Stimulated activated CD4-positive, alpha-beta T cell treated with anti-CD3 and anti-CD28 coated beads, Interleukin-4, amount 100 ng/mL, for 1 hour (primary cell): ENCODE measurements at regions not wholly inside any gene's neighbourhood (a gene's known extent, or its start where the extent isn't known, plus 50 kb on each side); places are given as distances from the start of the nearest gene placed in this dataset.
"Not testable (repeated sequence)": the region's sequence is repeated elsewhere in the genome, so short reads cannot be mapped to it uniquely, and the experiment has no call there.

ENCODE experiments used
- DNase-seq: peaks from one replicate; pipeline ENCODE4 v3.0.0-alpha.2; 2020

DNA sequence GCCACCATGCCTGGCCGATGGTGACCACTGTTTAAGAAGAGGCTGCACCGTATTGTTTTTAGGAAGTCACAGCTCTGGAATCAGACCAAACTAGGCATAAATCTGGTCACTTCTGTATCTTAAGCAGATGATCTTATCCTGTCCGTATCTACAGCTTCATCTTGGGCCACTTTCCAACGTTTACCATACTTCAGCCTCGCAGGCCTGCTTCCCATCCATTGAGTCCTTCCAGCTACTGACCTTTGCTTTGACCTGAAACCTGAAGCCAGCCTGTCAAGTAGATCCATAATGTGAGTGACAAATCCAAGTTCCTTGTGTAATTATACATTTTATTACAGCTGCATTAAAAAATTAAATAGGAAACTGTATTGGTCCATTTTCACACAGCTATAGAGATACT is 1033.0 kb downstream of the CDH11 start:
- no peak for DNase-seq

DNA sequence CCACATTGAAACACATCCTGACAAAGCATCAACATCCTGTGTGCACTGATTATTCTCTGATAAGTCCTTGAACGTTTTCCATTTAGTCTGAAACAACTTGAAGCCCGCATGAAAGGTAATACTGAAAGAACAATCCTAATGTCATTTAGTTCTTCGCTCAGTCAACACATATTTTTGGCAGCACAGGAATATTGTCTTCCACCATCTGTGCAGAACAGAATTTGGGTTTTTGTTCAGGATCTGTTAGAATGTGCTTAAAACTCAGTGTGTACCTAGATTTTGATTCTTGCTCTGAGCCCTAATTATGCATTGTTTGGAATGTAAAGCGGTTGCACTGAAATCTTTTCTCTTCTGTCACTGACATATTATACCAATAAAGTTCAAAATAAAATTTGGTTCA is 1036.6 kb downstream of the CDH11 start:
- no peak for DNase-seq

DNA sequence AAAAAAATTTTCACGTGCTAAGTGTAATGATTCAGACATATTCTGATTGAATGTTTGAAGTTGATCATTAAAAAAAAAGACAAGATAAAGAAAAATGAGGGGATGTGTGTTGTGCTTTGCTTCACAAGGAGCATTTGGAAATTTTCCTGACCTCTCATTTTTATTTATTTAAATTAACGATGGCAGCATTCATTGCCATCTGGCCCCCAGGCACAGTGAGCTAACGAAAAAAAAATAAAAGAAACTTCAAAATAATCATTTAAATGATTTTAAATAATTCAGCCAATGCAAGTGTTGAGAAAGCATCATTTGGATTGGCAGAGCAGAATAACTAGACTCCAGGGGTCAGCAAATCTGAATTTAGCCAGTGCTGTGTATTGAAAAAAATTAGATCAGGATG is 1037.2 kb downstream of the CDH11 start:
- no peak for DNase-seq

DNA sequence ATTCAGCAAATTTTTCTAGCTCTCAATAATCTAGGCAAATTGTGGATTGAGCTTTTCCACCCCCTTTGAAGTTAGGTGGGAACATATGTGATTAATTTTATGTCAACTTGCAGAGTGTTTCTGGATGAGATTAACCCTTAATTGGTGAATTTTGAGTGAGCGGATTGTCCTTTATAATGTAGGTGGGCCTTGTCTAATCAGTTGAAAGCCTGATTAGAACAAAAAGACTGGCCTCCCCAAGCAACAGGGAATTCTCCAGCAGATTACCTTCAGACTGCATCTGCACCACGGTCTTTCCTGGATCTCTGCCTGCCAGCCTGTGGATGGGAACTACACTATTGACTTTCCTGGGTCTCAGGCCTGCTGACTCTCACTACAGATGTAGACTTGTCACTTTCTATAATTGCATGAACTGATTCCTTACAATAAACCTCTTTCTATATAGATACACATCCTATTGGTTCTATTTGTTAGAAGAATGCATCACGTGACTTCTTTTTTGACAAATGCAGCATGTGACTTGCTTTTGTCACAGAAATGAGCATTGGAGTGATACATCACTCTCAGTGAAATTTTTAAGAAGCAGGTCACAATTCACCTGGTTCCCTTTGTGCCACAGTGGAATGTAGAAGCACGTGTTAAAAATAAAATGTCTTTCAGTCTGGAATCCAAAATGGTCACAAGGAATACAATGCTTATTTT is 1038.3 kb downstream of the CDH11 start:
- DNase-seq, result no peak

DNA sequence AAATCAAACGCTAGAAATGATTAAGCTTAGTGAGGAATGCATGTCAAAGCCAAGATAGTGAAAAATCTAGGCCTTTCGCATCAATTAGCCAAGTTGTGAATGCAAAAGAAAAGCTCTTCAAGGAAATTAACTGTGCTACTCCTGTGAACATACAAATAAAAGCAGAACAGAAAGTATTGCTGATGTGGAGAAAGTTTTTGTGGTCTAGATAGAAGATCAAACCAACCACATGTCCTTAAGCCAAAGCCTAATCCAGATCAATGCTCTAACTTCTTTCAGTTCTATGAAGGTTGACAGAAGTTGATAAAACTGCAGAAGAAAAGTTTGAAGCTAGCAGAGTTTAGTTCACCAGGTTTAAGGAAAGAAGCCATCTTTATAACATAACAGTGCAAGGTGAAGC is 1044.6 kb downstream of the CDH11 start:
- DNase-seq, result no peak

DNA sequence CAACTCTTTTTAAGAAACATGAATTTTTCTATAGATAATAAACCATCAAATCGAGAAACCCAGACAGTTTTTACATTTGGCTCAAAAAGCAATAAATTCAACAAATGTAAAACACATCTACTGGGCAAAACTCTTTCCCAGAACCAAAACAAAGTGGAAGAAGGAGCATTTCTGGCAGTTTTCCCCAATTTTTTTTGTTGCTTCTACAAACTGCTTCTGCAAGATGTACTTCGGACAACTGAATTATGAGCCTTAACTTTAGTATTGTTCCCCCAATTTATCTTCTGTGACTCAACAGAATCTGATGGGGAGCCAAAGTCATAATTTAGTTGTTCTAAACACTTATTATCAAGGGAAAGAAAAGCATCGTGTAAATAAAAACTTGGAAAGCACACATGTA is 1047.2 kb downstream of the CDH11 start:
- DNase-seq, result no peak

DNA sequence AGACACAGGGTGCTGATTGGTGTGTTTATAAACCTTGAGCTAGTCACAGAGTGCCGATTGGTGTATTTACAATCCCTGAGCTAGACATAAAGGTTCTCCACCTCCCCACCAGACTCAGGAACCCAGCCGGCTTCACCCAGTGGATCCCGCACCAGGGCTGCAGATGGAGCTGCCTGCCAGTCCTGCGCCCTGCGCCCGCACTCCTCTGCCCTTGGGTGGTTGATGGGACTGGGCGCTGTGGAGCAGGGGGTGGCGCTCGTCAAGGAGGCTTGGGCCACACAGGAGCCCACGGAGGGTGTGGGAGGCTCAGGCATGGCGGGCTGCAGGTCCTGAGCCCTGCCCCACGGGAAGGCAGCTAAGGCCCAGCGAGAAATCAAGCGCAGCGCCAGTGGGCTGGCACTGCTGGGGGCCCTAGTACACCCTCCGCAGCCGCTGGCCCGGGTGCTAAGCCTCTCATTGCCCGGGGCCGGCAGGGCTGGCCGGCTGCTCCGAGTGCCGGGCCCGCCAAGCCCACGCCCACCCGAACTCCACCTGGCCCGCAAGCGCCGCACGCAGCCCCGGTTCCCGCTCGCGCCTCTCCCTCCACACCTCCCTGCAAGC is 1049.6 kb downstream of the CDH11 start:
- DNase-seq, result not testable (repeated sequence)

DNA sequence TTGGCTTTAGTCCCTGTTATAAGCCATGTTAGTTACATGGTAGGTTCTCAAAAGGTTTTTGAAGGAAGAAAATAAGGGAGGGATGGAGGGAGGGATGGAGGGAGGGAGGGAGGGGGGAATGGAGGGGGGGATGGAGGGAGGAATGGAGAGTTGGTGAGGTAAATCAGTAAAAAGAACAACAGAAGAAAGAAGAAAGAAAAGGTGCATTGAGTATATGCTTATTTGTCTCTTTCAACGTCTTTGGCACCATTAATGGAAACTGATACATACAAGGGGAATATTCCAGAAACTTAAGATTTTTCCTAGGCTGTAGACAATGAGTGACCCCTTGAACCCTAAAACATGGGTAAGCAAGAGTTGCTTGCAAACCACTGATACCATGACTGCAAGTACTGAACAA is 1056.3 kb downstream of the CDH11 start:
- DNase-seq, result no peak

DNA sequence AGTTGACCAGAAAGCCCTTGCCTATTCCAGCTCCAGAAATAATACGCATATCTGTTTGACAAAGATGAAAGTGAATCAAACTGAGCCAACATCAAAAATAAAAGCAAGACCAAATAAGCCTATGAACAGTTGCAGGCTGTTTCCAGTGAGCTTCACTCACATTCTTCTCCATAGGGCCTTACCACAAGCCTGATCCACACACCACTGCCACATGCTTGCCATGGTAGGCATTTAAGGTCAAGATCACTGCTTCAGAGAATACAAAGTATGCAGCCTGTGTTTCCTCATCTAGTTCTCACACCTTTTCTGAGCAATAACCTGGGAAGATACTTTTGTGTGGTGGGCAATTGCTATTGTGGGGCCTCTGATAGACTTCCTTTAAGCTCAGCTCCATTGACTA is 1060.2 kb downstream of the CDH11 start:
- DNase-seq, result no peak

DNA sequence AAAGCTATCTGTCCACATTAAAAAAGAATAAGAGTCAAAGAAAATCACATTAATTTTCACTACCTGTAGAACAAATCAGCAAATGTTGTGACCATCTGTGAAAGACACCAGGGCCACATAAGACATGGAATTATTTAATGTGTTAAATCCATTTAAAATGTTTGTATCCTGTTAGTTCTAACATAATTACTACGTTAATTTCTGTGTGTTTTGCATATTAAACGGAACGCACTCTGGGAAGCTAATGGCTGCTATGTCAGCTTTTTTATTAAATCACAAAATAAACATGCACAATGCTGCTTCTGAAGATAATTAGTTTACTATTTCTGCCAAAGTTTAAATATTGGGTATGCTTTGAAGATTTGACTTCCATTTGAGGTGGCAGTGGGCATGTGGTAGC is 1061.2 kb downstream of the CDH11 start:
- DNase-seq, result no peak

DNA sequence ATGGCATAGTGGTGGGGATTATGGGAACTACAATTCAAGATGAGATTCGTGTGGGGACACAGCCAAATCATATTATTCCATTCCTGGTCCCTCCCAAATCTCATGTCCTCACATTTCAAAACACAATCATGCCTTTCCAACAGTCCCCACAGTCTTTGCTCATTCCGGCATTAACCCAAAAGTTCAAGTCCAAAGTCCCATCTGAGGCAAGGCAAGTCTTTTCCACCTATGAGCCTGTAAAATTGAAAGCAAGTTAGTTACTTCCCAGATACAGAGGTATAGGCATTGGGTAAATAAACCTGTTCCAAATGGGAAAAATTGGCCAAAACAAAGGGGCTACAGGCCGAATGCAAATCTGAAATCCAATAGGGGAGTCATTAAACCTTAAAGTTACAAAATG is 1063.2 kb downstream of the CDH11 start:
- no peak for DNase-seq

DNA sequence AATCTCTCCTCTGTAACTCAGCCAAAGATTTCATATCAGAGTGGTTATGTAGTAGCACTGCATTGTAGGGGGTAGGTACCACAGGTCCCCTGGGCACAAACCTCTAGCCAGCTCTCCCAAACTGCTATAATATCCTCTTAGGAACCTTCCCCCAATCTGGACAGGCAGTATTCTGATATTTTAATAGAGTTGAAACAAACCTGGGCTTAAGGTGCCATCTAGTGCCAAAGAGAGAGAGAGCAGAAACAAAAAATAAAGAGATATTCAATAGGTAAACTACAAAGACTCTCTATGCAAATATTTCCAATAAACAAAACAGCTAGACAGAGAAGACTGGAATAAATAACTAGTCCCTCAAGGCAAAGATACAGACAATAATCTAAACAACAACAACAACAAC is 1070.0 kb downstream of the CDH11 start:
- no peak for DNase-seq

DNA sequence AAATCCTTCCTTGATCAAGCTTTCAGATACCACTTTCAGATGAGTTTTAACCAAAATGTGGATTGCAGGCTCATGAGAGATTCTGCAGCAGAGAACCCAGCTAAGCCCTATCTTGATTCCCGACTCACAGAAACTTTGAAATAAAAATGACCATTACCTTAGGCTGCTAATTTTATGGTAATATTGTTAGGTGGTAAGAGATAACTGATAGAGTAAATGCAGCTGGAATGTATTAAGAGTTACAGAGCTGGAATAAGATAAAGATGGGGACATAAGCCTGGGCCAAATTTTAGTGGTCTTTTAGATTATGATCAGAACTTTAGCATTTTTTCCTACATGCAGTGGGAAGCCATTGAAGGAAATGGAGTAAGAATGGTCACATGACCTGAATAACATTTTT is 1074.0 kb downstream of the CDH11 start:
- DNase-seq, result no peak

DNA sequence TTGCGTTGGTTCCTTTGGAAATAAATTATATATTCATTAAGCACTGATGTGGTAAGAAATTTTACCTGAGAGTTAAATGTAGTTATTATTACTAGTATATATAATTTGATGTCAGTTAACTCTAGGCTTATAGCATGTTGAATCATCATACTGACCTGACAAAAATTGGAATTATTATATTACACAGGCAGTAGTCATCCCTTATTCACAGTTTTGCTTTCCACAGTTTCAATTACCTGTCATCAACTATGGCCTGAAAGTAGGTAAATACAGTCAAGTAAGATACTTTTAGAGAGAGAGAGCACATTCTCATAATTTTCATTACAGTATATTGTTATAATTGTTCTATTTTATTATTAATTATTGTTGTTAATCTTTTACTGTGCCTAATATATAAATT is 1074.7 kb downstream of the CDH11 start:
- no peak for DNase-seq

DNA sequence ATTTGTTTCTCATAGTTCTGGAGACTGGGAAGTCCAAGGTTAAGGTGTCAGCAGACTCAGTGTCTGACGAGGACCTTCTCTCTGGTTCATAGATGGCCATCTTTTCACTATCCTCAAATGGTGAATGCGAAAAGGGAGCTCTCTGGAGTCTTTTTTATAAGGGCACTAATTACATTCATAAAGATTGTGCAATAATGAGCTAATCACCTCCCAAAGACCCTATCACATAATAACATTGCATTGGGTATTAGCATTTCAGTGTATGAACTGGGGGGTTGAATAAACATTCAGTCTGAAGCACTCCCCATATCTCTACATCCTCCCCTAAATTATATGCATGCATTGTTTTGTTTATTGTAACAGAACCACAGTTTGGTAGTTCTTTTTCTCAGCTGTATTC is 1086.5 kb downstream of the CDH11 start:
- DNase-seq, result no peak

DNA sequence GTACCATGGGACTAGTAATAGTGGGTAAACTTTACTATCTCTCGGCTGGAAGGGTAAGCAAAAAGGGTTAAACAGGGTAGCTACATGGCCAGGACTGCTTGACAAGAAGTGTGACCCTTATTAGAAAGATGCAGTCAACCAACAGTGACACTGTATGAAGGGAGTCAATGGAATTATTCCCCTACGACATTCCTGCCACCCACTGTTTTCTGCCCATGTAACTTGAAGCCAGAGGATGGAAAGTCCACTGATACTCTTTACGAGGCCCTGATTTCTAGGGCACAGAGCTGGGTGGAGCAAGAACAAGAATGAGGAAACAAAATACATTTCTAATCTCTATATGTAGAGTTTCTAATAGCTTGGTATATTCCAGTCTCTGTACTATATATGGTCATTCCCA is 1102.5 kb downstream of the CDH11 start:
- no peak for DNase-seq

DNA sequence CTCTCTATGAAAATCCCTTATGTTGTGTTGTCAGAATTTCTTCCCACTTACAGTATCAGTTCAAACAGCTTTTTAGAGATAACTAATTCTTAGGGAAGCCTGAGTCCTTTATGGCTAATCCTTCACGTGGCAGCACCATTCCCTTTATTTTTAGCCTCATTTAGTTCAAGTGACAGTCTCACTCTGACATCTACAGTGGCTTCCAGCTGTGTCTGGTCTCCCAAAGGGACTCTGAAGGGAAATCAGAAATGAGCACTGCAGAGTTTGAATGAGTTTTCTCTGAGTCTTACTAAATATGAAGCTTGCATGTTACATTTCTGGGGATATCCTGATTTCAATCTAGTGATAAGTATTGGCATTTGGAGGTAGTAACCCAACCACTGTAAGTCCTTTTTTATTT is 1104.1 kb downstream of the CDH11 start:
- DNase-seq, result no peak

DNA sequence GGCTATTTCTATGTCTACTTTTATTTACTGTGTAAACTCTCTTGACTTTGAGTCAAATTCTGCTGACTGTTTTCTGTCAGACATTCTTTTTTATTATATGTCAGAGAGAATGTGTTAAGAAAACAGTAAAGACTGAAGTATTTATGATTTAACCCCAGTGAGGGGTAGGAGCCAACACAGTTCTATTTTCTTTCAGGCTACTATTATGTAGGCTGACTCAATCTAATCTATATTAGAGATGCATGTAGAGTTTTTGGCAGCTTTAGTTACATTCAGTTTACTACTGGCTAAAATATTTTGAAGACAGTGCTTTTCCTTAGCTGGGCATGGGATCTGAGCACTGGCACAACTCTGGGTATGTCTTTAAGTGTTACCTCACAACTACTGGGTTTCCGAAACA is 1108.0 kb downstream of the CDH11 start:
- no peak for DNase-seq

DNA sequence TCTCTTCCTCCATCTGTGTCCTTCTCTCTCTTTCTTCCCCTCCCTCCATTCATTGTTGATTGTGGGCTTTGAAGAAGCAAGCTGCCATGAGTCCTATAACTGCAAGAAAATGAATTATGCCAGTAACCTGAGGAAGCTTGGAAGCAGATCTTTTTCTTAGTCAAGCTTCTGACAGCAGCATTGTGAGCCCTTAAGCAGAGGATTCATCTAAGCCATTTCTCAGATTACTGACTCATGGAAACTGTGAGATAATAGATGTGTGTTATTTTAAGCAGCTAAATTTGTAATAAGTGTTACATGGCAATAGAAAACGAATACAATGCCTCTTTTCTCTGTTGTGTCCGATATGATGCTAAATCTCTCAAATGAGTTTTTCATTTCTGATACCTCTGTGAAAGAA is 1109.7 kb downstream of the CDH11 start:
- DNase-seq, result no peak

DNA sequence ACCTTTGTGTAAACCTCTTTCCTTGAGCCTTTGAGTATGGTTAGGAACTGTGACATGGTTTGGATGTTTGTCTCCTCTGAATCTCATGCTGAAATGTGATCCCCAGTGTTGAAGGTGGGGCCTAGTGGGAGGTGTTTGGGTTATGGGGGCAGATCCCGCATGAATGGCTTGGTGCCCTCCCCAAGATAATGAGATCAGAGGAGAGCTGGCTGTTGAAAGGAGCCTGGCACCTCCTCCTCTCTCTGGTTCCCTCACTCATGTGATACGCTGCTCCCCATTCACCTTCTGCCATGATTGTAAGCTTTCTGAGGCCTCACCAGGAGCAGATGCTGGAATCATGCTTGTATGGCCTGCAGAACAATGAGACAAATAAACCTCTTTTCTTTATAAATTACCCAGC is 1110.2 kb downstream of the CDH11 start:
- no peak for DNase-seq

DNA sequence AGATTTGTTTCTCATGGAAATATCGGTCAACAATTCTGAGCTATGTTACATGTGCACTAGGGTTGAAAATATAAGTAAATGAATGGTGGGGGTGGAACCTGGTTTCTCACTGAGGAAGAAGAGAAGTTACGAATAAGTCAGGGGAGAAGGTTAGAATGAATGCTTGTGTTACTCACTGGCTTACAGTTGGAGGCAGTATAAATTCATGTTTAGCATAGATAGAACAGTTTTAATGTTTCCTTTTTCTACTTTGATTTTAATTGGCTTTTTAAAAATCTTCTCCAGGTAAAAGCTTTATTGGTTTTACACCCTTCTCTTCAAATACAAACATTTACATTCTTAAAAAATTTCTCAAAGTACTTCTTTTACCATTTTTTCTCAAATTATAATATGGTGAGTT is 1113.7 kb downstream of the CDH11 start:
- DNase-seq, result no peak

DNA sequence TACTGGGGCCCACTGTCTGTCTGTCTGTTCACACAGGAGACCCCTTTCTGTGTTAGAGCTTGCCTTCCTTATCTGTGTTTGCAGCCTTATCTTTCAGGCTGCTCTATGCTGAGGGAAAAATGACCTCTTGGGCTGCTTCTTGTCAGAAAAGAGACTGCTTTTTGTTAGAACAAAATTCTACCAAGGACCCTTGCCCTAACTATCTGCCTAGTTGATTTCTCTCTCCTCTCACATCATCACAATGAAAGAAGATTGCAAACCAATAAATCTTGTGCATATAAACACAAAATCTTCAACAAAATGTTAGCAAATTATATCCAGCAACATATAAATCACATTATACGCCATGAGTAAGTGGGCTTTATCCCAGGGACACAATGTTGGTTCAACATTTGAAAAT is 1117.7 kb downstream of the CDH11 start:
- no peak for DNase-seq

DNA sequence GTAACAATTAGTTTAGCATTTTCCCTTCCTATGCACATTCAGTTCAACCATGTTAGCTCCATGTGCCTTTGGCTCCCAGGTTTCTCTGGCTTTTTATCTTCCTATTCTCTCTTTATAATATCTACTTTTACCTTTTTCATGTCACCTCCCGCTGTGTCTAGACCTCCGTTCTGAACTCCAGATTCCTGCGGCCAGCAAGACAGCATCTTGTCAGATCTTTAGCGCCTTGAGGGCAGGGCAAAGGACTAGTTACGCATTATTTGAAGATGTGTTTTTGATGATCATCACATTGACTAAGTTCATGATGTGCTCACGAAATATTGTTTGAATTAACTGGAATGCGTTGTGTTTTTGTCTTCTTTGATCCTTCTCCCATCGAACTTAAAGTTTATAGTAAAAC is 1126.8 kb downstream of the CDH11 start:
- DNase-seq, result no peak

DNA sequence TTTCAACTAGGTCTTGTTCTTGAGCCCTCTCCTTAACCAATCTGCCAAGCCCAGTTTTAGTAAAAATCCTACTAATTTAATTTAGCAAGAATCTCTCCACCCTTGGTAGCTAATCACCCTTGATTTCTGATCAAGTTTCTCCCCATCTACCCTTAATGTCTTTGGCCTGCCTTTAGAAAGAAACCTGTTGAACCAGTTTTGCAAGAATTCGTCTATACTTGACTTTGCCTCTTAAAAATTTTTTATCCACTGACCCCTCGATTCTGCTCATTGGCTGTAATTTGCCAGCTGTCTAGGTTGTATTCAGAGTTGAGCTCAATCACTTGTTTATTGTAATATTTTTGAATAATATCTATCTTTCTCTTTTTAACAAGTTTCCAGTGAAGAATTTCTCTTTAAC is 1138.5 kb downstream of the CDH11 start:
- DNase-seq, result no peak

DNA sequence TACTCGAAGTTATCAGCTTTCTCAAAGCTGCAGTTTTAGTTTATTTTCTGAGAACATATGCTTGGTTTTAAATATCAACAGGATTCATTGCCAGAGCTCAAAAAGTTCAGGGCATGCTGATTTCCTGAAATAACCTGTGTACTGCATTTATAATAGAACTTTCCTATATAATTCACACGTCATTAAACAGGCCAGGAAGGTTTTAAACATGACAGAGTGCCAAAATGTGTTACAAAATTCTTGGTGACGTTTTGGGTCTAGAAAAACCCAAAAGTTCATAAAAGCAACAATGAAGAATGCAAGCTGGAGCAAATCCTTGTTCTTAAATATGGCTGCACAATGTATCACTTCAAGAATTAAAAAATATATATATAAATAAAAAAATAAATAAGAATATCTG is 1139.1 kb downstream of the CDH11 start:
- DNase-seq, result no peak
